ENCODE measurements at regions not wholly inside any gene's neighbourhood (a gene's known extent, or its start where the extent isn't known, plus 50 kb on each side); places are given as distances from the start of the nearest gene placed in this dataset.
A peak's percentile ranks its signal among the peaks of the same experiment; 100 is the strongest.

DNA sequence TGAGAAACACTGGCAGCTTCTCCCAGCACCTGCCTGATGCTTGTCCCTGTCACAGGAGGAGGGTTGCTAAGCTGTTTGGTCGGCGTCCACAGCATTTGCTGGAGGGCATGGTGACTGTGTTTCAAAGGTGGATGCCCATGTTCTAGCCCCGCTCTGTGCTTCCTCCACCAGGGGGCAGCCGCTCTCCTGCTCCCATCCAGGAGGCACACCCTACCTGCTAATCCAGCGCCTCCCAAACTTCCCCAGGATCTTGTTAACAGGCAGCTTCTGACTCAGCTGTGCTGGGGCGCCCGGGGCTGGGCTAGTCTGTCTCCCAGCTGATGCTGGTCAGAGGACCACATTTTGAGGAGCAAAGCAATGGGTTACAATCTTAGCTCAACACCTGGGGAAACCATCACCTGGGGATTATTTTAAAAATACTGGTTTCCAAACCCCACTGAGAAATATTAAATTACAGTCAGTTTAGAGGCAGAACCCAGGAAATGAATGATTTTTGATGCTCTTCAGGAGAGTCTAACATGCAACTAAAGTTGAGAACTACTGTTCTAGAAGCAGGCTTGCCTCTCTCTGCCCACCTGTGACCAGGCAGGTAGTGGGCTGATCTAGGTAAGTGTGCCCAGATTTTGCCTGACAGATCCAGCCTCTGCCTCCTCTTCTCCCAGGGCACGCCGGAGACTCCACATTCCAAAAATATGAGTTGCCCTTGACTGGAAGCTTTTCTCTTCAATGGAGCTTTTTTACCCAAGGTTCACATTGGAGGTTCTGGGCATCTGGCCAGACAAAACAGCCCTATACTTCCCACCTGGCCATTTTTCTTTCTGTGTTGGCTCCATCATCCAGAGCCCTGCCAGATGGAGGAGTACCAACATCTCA is 92.7 kb upstream of the GPR26 start:
- no peak for DNase-seq (ENCODE audit: low read depth in 2 of 2)

DNA sequence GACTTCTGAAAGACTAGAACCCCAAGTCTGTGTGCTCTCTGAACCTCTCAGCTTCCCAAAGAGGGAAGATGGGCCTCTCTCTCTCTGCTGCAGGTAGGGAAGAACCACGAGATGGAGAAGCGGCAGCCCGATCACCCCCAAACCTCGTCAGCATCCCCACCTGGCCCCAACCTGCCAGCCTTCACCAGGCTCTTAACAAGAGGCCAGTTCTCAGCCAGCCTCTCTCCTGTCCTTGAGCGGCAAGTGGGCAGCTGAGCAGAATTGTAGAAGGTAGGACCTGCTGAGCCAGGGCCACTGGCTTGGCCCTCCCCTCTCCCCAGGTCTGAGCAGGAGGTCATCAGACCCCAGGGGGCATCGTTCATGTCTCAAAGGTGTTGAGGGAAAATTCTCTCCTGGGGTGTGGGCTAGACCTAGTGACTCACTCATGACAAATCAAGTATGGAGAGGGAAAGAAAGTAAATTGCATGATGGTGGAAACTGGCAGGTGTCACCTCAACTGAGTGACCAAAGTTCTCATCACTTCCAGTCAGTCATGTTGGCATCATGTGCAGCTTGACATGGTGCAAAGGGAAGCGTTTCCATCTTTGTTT is 92.0 kb upstream of the GPR26 start:
- no peak for DNase-seq (ENCODE audit: low read depth in 2 of 2)

DNA sequence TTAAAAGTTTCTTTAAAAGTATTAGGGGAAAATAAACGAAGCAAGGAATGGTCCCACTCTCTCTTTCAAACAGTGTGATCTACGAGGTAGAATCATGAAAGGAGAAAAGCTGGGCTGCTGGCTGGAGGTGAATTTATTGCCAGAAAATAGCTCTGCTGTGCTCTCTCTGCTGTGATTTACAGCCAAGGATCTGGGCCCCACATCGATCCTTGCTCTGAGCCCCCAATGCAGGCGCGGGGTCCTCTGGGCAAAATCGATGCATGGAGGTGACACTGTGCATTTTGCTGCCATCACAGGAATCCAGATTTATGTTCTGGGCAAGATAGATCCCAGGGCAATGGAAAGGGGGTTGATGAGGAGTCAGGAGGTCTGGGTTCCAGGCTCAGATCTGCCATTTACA is 91.0 kb upstream of the GPR26 start:
- DNase-seq (ENCODE audit: low read depth in 2 of 2) = no peak

DNA sequence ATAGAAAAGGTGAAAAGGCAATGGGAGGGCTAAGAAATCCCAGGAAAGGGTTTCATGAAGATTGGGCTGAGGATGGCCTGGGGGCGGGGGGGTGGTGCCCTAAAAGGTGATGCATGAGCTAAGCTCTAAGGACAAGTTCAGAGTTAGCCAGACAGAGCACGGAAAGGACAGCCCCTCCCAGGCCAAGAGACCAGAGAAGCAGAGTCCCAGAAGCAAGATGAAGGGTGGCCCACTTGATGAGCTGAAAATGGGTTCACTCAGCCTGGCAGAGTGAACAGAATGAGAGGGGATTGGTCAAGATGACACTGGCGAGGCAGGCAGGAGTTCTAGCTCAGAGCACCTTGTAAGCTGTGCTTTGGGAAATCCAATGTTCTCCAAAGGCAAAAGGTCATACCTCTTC is 89.4 kb upstream of the GPR26 start:
- no peak for DNase-seq (ENCODE audit: low read depth in 2 of 2)

DNA sequence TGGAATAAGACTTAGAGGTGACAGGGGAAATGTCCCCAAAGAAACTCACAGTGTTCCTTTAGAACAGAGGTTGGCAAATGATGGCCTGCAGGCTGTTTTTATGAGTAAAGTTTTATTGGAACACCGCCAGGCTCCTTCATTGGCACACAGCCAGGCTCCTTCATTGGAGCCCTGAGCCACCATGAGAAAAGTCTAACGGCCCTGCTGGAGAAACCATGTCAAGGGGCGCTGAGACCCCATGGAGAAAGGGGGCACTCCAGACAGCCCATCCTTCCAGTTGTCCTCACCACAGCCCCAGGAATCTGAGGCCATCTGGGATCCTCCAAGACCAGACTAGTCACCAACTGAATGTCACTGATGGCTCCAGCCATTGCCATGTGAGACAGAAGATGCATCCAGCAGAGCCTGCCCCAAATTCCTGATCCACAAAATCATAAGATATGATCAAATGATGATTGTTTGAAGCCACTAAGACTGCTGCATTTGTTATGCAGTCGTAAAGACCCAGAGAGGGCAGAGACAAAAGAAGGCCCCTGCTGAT is 88.2 kb upstream of the GPR26 start:
- DNase-seq (ENCODE audit: low read depth in 2 of 2) = no peak

DNA sequence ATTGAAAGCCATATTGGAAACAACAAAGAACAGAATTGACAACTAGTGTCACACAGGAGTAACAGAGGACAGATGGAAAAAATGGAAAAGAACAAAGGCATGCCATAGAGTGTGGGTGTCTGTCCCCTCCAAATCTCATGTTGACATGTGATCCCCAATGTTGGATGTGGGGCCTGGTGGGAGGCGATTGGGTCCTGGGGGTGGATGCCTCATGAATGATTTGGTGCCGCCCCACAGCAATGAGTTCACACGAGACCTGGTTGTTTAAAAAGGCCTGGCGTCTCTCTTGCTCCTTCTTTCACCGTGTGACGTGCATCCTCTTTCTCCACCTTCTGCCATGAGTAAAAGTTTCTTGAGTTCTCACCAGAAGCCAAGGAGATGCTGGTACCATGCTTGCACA is 87.4 kb upstream of the GPR26 start:
- no peak for DNase-seq (ENCODE audit: low read depth in 2 of 2)

DNA sequence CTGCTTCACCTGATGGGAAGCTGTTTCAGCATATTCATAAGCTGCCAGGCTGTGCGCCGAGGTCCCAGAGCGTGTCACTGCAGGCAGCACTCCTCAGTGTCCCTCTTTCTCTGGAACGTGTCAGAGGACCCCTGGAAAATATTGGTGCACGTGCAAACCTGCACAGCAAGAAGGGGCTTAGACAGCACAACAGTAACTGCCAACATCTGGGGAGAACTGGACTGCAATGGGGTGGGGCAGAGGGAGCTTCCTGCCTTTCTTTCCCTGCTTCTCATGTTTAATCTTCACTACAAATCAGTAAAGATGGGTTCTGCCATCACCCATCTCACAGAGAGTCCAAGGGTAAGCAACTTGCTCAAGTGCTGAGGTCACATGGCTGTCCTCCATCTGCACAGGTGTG is 86.5 kb upstream of the GPR26 start:
- no peak for DNase-seq (ENCODE audit: low read depth in 2 of 2)

DNA sequence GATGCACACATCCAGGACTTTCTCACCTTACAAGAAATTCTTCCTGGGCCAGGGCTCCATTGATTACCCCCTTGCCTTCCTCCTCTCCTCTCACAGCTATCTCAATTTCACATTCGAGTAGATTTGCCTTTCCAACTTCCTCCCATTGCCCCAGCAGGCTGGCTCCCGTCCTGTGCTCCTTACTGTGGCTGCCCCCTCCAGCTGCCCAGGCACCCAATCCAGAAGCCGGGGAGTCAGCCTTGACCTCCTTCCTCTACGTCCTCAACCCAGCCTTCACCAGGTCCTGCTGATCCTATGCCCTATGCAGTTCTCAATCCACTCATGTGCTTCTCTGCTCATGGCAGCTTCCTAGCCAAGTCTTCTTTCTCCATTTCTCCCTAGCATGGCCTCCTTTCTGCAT is 85.7 kb upstream of the GPR26 start:
- no peak for DNase-seq (ENCODE audit: low read depth in 2 of 2)

DNA sequence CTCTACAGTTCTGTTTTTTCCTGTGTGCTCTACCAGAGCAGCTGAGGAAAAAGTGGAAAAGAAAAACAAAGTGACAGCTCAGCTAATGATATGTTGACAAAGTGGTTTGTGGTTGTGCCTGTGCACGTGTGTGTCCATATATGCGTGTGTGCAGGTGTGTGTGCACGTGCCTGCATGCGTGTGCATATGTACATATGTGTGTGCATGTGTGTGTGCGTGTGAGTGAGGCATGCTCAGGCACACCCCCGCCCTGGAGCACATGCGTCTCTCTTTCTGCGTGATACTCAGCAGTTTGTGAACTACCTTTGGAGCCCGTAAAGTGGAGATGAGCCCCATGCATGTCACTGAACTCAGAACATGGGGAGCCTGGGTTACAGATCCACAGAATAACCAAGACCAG is 84.5 kb upstream of the GPR26 start:
- DNase-seq (ENCODE audit: low read depth in 2 of 2) = no peak

DNA sequence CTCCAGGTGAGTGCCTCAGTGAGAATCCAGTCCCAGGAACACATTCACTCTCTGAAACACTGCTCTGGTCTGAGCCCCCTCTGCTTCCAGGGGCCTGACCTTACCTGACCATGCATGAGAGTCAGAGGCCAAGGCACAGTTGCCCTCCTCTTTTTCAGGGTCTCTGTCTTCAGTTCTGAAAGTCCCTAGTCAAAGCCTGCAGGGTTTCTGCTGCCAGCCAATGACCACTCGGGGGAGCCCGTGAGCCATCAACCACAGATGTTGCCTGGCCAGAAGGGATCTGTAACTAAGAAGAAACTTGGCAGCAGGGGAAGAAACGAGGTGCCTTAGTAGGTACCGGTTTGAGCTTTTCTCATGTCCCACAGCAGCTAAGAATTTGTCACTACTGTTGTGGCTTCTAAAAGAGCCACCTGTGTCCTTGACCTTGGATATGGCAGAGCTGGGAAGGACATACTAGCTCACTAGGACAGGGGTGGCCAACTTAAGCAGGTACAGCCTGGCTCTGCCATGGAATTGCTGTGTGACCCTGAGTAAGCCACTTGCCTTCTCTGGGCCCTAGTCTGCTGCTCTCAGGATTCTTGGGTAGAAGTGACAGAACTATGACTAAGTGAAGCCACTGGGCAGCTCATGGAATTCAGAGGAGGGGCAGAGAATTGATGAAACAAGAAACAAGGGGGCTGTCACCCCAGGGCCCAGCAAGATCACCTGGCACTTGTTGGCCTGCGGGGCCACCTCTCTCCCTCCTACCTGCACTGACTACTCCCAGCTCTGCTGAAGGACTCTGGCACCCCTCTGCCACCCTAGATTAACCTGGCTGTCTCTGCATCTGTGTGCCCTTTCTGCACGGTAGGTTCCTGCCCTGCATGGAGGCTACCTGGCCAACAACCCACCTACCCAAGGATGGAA is 83.8 kb upstream of the GPR26 start:
- peak; percentile 42 to 49 for DNase-seq (ENCODE audit: low read depth in 2 of 2)

DNA sequence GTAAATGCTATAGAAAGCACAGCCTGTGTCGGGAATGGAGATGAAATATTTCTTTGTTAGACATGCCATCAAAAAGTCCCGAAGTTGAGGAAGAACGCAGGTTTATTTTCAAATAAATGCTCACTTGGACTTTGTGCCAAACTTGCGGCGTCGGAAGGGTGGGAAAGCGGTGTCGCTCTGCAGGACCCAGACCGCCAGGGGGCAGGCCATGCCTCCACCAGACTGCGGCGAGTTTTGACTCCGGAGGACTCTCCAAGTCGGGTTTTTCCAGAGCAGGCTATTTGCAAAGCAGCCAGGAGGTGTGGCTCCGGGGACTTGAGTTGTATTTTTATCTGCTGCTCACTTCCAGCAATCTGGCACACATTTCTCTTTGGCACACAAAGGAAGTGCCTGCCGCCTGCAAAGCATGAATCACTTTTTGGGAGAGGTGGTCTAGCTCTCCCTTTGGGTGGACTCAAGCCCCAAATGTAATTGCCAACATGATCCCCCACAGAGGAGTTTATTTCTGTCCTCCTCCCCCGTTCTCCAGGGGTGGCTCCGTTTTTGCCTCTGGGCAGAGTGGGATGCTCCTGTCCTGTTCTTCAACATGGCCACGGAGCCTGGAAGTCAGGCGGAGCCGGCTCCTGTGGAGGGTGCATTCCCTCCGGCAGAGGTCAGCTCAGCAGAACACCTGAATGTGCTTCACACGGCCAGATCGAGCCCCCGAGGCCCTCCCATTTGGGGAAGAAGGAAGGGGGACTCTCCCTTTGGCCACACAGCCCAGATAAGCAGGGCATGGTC is 82.3 kb upstream of the GPR26 start:
- peak; percentile 69 to 71 for DNase-seq (ENCODE audit: low read depth in 2 of 2)

DNA sequence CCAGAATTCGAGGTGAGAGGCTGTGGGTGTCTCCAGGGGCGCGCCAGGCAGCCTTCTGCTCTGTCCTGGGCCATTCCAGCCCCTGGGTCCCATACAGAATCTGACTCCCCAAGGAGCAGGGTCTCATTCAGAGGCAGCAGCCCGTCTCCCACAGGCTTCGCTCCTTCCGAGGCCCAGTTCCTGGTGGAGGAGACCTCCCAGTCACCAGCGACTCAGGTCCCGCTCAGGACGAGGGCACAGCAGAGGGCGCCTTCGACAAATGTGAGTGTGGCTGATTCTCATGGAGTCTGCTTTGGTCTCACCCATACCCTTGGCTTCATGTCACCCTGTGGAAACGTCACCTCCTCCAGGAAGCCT is 81.8 kb upstream of the GPR26 start:
- no peak for DNase-seq (ENCODE audit: low read depth in 2 of 2)

DNA sequence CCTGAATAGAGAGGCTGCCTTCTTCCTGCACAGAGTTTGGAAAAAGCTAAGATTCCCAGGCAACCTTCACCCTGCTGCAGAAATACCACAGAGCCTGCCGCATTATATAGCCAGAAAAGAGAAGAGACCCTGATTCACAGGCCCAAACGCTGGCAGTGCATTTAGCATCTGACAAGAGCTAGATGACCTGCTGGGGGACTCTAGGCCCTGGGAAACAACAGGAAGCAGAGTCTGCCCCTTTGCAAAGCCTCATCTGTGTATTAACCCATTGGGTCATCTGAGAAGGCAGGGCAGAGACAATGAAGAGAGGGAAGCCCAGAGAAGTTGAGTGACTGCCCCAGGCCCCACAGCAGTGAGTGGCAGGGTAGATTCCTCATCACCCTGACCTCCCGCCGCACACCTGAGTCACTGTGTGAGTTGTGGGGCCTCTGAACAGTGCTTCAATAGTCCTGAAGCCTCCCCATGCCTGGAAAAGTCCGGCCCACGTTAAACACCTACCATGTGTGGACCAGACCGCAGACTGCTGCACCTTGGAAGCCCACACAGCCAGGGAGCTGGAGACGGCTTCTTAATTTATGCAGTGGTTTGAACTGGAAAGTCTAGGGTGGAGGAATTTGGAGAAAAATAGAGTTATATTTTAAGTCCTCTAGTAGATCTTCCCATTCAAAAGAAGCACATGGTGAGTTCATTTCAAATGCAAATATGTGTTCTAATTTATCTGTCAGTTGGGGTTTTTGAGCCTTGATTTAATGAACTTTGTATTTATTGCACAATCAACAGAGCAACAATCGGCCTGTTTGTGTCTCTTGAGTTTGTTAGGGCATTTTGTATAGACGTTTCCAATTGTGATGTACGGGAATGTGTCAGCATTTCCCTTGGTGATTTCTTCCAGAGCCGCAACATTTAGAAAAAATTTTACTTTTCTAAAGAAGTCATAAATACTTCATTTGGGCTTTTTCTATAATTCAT is 80.4 kb upstream of the GPR26 start:
- DNase-seq (ENCODE audit: low read depth in 2 of 2) = no peak

DNA sequence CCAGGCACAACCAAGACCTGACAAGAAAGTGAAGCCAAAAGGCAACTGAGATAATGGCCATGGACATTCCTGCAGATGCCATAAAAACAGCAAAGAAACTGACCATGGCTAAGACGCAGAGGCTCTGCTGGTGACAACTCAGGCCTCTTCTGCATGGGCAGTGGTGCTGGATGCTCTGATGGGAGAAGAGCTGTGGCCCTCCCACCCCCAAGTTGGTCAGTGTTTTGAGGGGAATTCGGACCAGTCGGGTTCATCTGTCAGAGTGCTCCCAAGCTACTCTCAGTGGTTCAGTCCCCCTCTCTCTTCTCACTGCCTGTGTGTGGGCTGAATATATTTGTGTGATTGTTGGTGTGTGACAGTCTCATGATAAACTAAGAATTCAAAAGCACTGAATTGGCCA is 79.0 kb upstream of the GPR26 start:
- no peak for DNase-seq (ENCODE audit: low read depth in 2 of 2)

DNA sequence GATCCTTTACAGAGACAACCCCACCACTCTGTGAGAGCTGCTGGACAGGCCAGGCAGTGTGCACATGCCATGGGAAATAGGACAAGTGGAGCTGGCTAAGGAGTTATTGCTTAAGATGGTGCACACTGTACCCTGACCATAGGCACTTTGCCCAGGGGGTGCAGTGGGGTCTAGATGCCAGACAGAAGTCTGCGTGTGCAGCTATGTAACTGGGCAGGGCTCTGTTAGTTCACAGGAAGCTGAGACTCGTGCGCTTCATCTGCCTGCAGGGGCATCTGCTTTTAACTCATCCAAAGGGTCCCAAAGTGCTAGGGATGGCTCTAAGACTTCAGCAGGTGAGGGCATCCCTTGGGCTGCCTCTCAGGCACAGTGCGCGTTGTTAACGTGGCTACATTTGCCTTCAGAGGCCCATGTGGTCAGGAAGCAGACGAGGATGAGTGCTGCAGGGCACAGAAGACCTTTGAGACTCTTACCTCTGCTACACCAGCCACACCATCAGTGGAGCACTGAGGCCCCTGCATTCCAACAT is 77.7 kb upstream of the GPR26 start:
- DNase-seq (ENCODE audit: low read depth in 2 of 2) = no peak

DNA sequence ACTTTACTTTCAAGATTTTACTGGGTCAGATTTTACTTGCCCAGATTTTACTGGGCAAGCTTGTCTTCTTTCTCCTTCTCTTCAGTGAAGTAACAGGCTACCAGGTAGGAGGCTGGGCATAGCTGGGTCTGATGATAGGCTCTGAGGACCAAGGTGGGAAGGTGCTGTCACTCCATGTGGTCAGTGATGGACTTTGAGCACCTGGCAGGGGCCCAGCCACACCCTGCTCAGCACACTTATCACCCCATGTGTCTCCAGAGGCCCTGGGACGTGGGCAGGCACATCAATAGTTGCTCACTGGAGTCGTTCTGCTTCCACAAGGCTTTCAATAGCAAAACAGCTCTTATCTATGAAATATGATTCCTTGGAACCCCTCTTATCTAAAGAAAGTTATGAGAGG is 70.5 kb upstream of the GPR26 start:
- no peak for DNase-seq (ENCODE audit: low read depth in 2 of 2)

DNA sequence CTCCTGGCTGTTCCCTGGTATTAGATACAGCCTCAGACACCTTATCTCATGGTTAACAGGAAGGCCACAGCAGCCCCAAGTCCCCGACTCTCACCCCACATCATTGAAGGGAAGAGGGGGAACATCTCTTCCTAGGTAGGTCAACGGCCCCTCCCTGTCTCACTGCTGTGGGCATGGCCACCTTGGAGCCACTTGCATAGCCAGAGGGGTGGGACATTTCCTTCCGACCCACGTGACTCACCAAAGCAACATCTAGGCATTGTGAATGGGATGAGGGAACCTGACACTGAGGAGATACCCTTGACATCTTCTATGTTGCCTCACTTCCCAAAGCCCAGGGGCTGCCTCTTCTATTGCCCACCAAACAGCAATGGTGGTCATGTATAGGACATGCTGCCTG is 68.5 kb upstream of the GPR26 start:
- no peak for DNase-seq (ENCODE audit: low read depth in 2 of 2)

DNA sequence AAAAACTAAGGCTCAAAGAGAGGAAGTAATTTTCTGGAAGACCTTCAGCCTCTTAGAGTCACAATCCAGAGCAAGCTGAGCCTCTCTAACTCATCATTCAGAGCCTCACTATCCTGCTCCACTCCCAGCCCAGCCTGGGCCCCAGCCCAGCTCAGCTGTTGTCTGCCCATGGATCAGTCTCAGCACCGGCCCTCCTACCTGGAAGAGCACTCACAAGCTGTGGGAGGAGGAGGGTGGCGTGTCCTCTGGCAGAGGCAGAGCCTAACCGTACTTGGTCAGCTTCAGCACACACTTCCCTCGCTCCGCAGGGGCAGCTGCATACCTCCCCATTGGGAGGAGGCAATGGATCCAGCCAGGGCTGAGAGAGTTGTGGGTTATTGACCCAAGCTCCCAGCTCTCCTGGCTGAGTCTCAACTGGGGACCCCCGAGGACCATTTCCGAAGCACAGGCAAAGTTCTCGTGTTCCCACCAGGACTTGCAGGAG is 66.7 kb upstream of the GPR26 start:
- DNase-seq (ENCODE audit: low read depth in 2 of 2) = no peak

DNA sequence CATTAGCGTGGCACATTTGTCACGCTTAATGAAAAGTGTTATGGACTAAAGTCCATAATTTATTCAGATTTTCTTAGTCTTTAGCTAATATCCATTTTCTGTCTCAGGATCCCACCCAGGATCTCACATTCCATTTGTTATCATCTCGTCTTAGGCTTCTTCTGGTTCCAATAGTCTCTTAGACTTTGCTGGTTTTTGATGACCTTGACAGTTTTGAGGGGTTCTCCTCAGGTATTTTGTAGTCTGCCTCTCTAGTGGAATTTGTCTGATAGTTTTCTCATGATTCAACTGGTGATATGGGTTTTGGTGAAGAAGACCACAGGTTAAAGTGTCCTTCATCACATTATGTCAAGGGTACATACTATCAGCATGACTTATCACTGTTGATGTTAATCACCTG is 66.0 kb upstream of the GPR26 start:
- DNase-seq (ENCODE audit: low read depth in 2 of 2) = no peak

DNA sequence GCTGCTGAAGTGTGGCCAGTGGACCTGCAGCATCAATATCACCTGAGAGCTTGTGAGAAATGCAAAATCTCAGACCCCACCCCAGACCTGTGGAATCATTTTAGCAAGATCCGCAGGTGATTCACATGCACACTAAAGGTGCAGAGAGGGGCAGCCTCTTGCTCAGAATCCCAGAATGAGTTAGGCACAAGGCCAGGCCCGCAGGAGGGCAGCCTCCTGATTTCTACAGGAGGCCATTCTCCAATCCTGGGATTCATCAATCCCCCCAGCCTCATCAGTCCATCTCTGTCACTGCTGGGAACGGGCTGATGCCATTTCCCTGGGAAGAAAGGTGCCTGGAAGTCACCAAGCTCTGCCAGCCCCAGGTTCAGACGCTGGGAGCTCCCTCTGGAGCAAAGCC is 63.0 kb upstream of the GPR26 start:
- DNase-seq (ENCODE audit: low read depth in 2 of 2) = no peak

Measured in fibroblast of skin of left quadriceps (primary cell).